Hepatocyte (in vitro differentiated cells): ENCODE measurements at regions not wholly inside any gene's neighbourhood (a gene's known extent, or its start where the extent isn't known, plus 50 kb on each side); places are given as distances from the start of the nearest gene placed in this dataset.

Experiments
- EZH2 ChIP-seq: fragments of 200-600 bp; sonication (generic); IDR thresholded peaks from 2 replicates; pipeline ENCODE4 v1.6.1; 2016; ENCODE audit warnings: antibody characterized with exemption, mild to moderate bottlenecking, borderline replicate concordance
- TF ChIP-seq, protein P1 (sequence below): fragments of 200-600 bp; sonication (generic); IDR thresholded peaks from 2 replicates; pipeline ENCODE4 v1.5.1; 2016; ENCODE audit warnings: antibody characterized with exemption, mild to moderate bottlenecking; ENCODE audit not compliant: poor library complexity

DNA sequence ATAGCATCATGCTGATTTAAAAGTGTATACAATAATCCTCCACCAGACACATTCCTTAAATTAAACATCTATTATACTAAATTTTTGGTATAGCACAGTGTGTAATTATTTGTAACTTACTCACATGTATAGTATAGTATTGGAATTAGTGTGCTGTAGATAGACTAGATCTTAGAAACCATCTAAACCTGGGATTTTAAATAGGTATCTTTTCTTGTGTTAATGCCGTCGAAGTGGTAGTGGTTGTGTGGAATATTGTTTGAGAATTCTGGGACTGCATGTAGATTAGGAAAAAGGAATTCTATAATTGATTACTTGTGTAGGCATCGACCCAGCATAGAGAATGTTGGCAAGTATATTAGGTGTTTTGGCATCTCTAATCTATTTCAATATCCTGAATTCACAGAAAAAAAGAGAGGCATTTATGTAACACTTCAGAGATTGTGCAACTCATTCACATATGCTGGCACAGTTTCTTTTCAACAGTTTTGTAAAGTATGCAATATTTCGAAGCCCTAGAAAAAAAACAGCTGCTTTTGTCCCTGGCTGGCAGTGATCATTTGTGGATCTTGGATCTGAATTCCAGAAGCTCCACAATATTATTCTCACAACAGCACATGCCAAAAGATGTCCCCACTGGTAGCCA is 145.5 kb upstream of the AGR3 start:
- no peak for TF ChIP-seq EZH2
- TF ChIP-seq, protein P1, sequence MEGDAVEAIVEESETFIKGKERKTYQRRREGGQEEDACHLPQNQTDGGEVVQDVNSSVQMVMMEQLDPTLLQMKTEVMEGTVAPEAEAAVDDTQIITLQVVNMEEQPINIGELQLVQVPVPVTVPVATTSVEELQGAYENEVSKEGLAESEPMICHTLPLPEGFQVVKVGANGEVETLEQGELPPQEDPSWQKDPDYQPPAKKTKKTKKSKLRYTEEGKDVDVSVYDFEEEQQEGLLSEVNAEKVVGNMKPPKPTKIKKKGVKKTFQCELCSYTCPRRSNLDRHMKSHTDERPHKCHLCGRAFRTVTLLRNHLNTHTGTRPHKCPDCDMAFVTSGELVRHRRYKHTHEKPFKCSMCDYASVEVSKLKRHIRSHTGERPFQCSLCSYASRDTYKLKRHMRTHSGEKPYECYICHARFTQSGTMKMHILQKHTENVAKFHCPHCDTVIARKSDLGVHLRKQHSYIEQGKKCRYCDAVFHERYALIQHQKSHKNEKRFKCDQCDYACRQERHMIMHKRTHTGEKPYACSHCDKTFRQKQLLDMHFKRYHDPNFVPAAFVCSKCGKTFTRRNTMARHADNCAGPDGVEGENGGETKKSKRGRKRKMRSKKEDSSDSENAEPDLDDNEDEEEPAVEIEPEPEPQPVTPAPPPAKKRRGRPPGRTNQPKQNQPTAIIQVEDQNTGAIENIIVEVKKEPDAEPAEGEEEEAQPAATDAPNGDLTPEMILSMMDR: no peak
